HG03354 (cell line): ENCODE measurements at regions not wholly inside any gene's neighbourhood (a gene's known extent, or its start where the extent isn't known, plus 50 kb on each side); places are given as distances from the start of the nearest gene placed in this dataset.
"Not testable (repeated sequence)": the region's sequence is repeated elsewhere in the genome, so short reads cannot be mapped to it uniquely, and the experiment has no call there.

ENCODE experiments used
- ATAC-seq: cut with Tn5 transposase; IDR thresholded peaks from one replicate; pipeline ENCODE4 v1.9.1; 2021; ENCODE audit warnings: mild to moderate bottlenecking; ENCODE audit not compliant: unreplicated experiment, poor library complexity, severe bottlenecking

- ATAC-seq = no peak
Observed at GRCh38 chr22:22125028-22125578, 119.5 kb upstream of the VPREB1 start.

GRCh38 chr22:22124374-22124773 lies 120.2 kb upstream of the VPREB1 start:
- ATAC-seq = no peak

- ATAC-seq = no peak
Observed at GRCh38 chr22:22123960-22124278, 120.7 kb upstream of the VPREB1 start.

GRCh38 chr22:22123118-22123959 lies 121.2 kb upstream of the VPREB1 start:
- no peak for ATAC-seq

- ATAC-seq = no peak
Observed at GRCh38 chr22:22122348-22123117, 122.1 kb upstream of the VPREB1 start.

- ATAC-seq = no peak
Observed at GRCh38 chr22:22121445-22121844, 123.1 kb upstream of the VPREB1 start.

GRCh38 chr22:22120160-22120559 lies 124.4 kb upstream of the VPREB1 start:
- ATAC-seq = no peak

- ATAC-seq = no peak
Observed at GRCh38 chr22:22118987-22119386, 125.6 kb upstream of the VPREB1 start.

GRCh38 chr22:22117864-22118544 lies 126.6 kb upstream of the VPREB1 start:
- not testable (repeated sequence) for ATAC-seq

- not testable (repeated sequence) for ATAC-seq
Observed at GRCh38 chr22:22116997-22117770, 127.4 kb upstream of the VPREB1 start.

GRCh38 chr22:22113701-22114100 lies 130.9 kb upstream of the VPREB1 start:
- ATAC-seq = no peak

- no peak for ATAC-seq
Observed at GRCh38 chr22:22112533-22113294, 130.1 kb upstream of the TOP3B start.

GRCh38 chr22:22111983-22112382 lies 129.4 kb upstream of the TOP3B start:
- ATAC-seq = no peak

GRCh38 chr22:22111267-22111751 lies 128.7 kb upstream of the TOP3B start:
- peak; percentile 66 for ATAC-seq

- ATAC-seq = peak; percentile 96
Observed at GRCh38 chr22:22110548-22111266, 128.1 kb upstream of the TOP3B start.

- ATAC-seq = no peak
Observed at GRCh38 chr22:22109693-22110466, 127.3 kb upstream of the TOP3B start.

- ATAC-seq = no peak
Observed at GRCh38 chr22:22106855-22107254, 124.3 kb upstream of the TOP3B start.
